ENCODE measurements at regions not wholly inside any gene's neighbourhood (a gene's known extent, or its start where the extent isn't known, plus 50 kb on each side); places are given as distances from the start of the nearest gene placed in this dataset.
"Not testable (repeated sequence)": the region's sequence is repeated elsewhere in the genome, so short reads cannot be mapped to it uniquely, and the experiment has no call there.

GRCh38 chr5:120808135-120808534 lies 344.0 kb downstream of the PRR16 start:
- in situ Hi-C loops (cut with HindIII; ENCODE audit: low sequenced_read_pairs): no loop called here
- peak; percentile 10 for DNase-seq (ENCODE audit: low read depth, low spot score)
- H3K4me3 ChIP-seq (ENCODE audit: low read depth, low read length): no peak overlapping the region
- TF ChIP-seq, protein P1, sequence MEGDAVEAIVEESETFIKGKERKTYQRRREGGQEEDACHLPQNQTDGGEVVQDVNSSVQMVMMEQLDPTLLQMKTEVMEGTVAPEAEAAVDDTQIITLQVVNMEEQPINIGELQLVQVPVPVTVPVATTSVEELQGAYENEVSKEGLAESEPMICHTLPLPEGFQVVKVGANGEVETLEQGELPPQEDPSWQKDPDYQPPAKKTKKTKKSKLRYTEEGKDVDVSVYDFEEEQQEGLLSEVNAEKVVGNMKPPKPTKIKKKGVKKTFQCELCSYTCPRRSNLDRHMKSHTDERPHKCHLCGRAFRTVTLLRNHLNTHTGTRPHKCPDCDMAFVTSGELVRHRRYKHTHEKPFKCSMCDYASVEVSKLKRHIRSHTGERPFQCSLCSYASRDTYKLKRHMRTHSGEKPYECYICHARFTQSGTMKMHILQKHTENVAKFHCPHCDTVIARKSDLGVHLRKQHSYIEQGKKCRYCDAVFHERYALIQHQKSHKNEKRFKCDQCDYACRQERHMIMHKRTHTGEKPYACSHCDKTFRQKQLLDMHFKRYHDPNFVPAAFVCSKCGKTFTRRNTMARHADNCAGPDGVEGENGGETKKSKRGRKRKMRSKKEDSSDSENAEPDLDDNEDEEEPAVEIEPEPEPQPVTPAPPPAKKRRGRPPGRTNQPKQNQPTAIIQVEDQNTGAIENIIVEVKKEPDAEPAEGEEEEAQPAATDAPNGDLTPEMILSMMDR (IDR thresholded peaks at IDR 0.05; ENCODE audit: low read depth, low read length): no peak

GRCh38 chr5:120808606-120809005 lies 344.5 kb downstream of the PRR16 start:
- TF ChIP-seq, protein P1 (IDR thresholded peaks at IDR 0.05; ENCODE audit: low read depth, low read length): no peak
- in situ Hi-C loops (cut with HindIII; ENCODE audit: low sequenced_read_pairs): no loop called here
- no peak overlapping the region for H3K4me3 ChIP-seq (ENCODE audit: low read depth, low read length)
- DNase-seq (ENCODE audit: low read depth, low spot score): no peak

- no peak overlapping the region for H3K4me3 ChIP-seq (ENCODE audit: low read depth, low read length)
- in situ Hi-C loops (cut with HindIII; ENCODE audit: low sequenced_read_pairs): no loop called here
- DNase-seq (ENCODE audit: low read depth, low spot score): no peak
- TF ChIP-seq, protein P1 (IDR thresholded peaks at IDR 0.05; ENCODE audit: low read depth, low read length): no peak
These were observed 349.5 kb downstream of the PRR16 start for GRCh38 chr5:120813551-120813950.

GRCh38 chr5:120817044-120817985 lies 353.2 kb downstream of the PRR16 start:
- in situ Hi-C loops (cut with HindIII; ENCODE audit: low sequenced_read_pairs): no loop called here
- TF ChIP-seq, protein P1 (IDR thresholded peaks at IDR 0.05; ENCODE audit: low read depth, low read length): peak; percentile 60

GRCh38 chr5:120818128-120818527 lies 354.0 kb downstream of the PRR16 start:
- H3K4me3 ChIP-seq (ENCODE audit: low read depth, low read length): no peak overlapping the region
- in situ Hi-C loops (cut with HindIII; ENCODE audit: low sequenced_read_pairs): no loop called here
- DNase-seq (ENCODE audit: low read depth, low spot score): no peak
- TF ChIP-seq, protein P1 (IDR thresholded peaks at IDR 0.05; ENCODE audit: low read depth, low read length): no peak

More at GRCh38 chr5:120817044-120817985, 353.2 kb downstream of the PRR16 start:
- DNase-seq (ENCODE audit: low read depth, low spot score): peak; percentile 26
- no peak overlapping the region for H3K4me3 ChIP-seq (ENCODE audit: low read depth, low read length)

DNA sequence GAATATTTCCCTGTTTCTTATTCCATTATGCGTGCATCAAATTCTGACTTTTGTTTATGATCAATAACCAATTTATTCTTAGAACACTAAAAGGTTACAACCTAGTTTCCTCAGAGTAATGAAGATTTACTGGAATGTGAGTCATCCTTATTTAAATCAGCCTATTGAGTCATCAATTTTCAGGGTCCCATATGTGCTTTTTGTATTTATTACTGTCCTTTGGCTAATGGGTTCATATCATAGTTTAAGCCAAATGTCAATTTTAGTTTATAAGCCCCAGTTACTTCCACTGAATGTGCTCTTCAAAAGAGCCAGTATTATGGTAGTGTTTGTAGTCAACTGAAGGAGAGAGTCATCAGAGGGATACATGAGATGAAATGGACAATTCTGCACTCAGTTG lies 359.2 kb downstream of the PRR16 start:
- TF ChIP-seq, protein P1 (IDR thresholded peaks at IDR 0.05; ENCODE audit: low read depth, low read length): no peak
- no peak for DNase-seq (ENCODE audit: low read depth, low spot score)
- H3K4me3 ChIP-seq (ENCODE audit: low read depth, low read length): no peak overlapping the region
- in situ Hi-C loops (cut with HindIII; ENCODE audit: low sequenced_read_pairs): no loop called here

GRCh38 chr5:120831646-120832045 lies 367.5 kb downstream of the PRR16 start:
- DNase-seq (ENCODE audit: low read depth, low spot score); in situ Hi-C loops (cut with HindIII; ENCODE audit: low sequenced_read_pairs); H3K4me3 ChIP-seq (ENCODE audit: low read depth, low read length): not testable (repeated sequence)

All from astrocyte of the spinal cord (primary cell).